HCT116 (cell line): ENCODE measurements at regions not wholly inside any gene's neighbourhood (a gene's known extent, or its start where the extent isn't known, plus 50 kb on each side); places are given as distances from the start of the nearest gene placed in this dataset.

ENCODE experiments used
- ATAC-seq: fragments of 200-7000 bp; cut with Tn5 transposase; 2 replicates; pipeline ENCODE4 v1.9.1; 2020; ENCODE audit warnings: mild to moderate bottlenecking, moderate library complexity
- BruUV-seq: library from RNA; stranded (reverse); fragments of 400-500 nt; replicated peaks from 2 replicates; lab custom pipeline; 2021; lab: Mats Ljungman, UMichigan
- CTCF ChIA-PET: fragments of 300-600 bp; sonication (Branson Sonifier 250); formaldehyde crosslinking; loops from one replicate; lab custom pipeline; 2021; ENCODE audit warnings: antibody characterized with exemption; lab: Charles Lee
- POLR2A ChIA-PET: fragments of 300-600, 350-600 bp; sonication (Branson Sonifier 250); formaldehyde crosslinking; loops from one replicate; lab custom pipeline; 2021; ENCODE audit warnings: antibody characterized with exemption; lab: Charles Lee
- RAD21 ChIA-PET, 2 experiments: fragments of 300-600 bp; sonication (Branson Sonifier 250); formaldehyde crosslinking; loops; one replicate each; lab custom pipeline; 2023; ENCODE audit warnings: low total read pairs in 2 of 2; ENCODE audit not compliant: uncharacterized antibody in 2 of 2, unreplicated experiment in 2 of 2, low non-redundant PET in 1 of 2; lab: Charles Lee
- DNase-seq: peaks from one replicate; pipeline ENCODE4 v3.0.0-alpha.2; 2010; ENCODE audit warnings: low read depth, low spot score
- H2AFZ ChIP-seq: fragments of 200-600 bp; shearing (Covaris generic), sonication (generic); 2 replicates; pipeline ENCODE4 v1.6.1; 2017; ENCODE audit warnings: low read depth, mixed run types, mixed read lengths, antibody characterized with exemption, low read length; ENCODE audit not compliant: poor library complexity, severe bottlenecking
- H3K27ac ChIP-seq: 2 replicates; pipeline ENCODE4 v1.5.1; 2012; ENCODE audit warnings: low read depth, low read length
- H3K27me3 ChIP-seq: fragments of 200-600 bp; sonication (generic); 2 replicates; pipeline ENCODE4 v1.6.1; 2016; ENCODE audit warnings: mixed run types, low read length, mixed read lengths; ENCODE audit not compliant: insufficient read depth
- H3K36me3 ChIP-seq, 2 experiments: fragments of 200-500 bp in 1 of 2; fragments of 200-600 bp in 1 of 2; sonication (Bioruptor generic) in 1 of 2; sonication (generic) in 1 of 2; 2 replicates each; pipeline versions ENCODE4 v1.5.1 to v1.6.1; 2014 to 2016; ENCODE audit warnings: low read length in 2 of 2, inconsistent platforms in 1 of 2, mixed read lengths in 1 of 2, mixed run types in 1 of 2; ENCODE audit not compliant: insufficient read depth in 2 of 2, control insufficient read depth in 1 of 2
- H3K4me1 ChIP-seq, 2 experiments: fragments of 200-600 bp in 1 of 2; sonication (generic) in 1 of 2; 2 replicates each; pipeline versions ENCODE4 v1.5.1 to v1.6.1; 2012 to 2017; ENCODE audit warnings: low read length in 2 of 2, inconsistent platforms in 1 of 2, mild to moderate bottlenecking in 1 of 2, mixed read lengths in 1 of 2, mixed run types in 1 of 2, moderate library complexity in 1 of 2; ENCODE audit not compliant: insufficient read depth in 2 of 2, control insufficient read depth in 1 of 2
- H3K4me2 ChIP-seq: fragments of 200-600 bp; sonication (generic); 2 replicates; pipeline ENCODE4 v1.6.1; 2017; ENCODE audit warnings: mixed run types, low read length, mixed read lengths
- H3K4me3 ChIP-seq, 2 experiments: fragments of 200-600 bp in 1 of 2; sonication (generic) in 1 of 2; replicated peaks in 1 of 2; 2 replicates each; pipeline ENCODE4 v1.5.1; 2011 to 2016; ENCODE audit warnings: low read length in 2 of 2, control low read depth in 1 of 2, low read depth in 1 of 2, mild to moderate bottlenecking in 1 of 2, mixed read lengths in 1 of 2, mixed run types in 1 of 2
- H3K79me2 ChIP-seq: fragments of 200-600 bp; sonication (generic); 2 replicates; pipeline ENCODE4 v1.6.1; 2017; ENCODE audit warnings: mild to moderate bottlenecking, mixed run types, low read length, moderate library complexity, mixed read lengths; ENCODE audit not compliant: insufficient read depth
- H3K9ac ChIP-seq: fragments of 200-600 bp; sonication (generic); 2 replicates; pipeline ENCODE4 v1.6.1; 2016; ENCODE audit warnings: low read length, mixed read lengths
- H3K9me2 ChIP-seq: fragments of 200-600 bp; sonication (generic), shearing (Covaris generic); 2 replicates; pipeline ENCODE4 v1.6.1; 2017; ENCODE audit warnings: mixed run types, mild to moderate bottlenecking, moderate library complexity; ENCODE audit not compliant: insufficient read depth
- H3K9me3 ChIP-seq, 2 experiments: fragments of 200-500 bp in 1 of 2; fragments of 200-600 bp in 1 of 2; sonication (Bioruptor generic) in 1 of 2; sonication (generic) in 1 of 2; 2 replicates each; pipeline ENCODE4 v1.6.1; 2014 to 2017; ENCODE audit warnings: low read length in 2 of 2, mixed read lengths in 2 of 2, inconsistent platforms in 1 of 2, low read depth in 1 of 2, mild to moderate bottlenecking in 1 of 2, mixed run types in 1 of 2, moderate library complexity in 1 of 2; ENCODE audit not compliant: control insufficient read depth in 1 of 2, insufficient read depth in 1 of 2
- H4K20me1 ChIP-seq: fragments of 200-600 bp; sonication (generic), shearing (Covaris generic); 2 replicates; pipeline ENCODE4 v1.6.1; 2017; ENCODE audit warnings: mixed run types, mild to moderate bottlenecking, moderate library complexity; ENCODE audit not compliant: insufficient read depth
- ATF3 ChIP-seq: IDR thresholded peaks from 2 replicates; pipeline ENCODE4 v1.6.1; 2012
- CBX3 ChIP-seq: IDR thresholded peaks from 2 replicates; pipeline ENCODE4 v1.6.1; 2012; ENCODE audit warnings: low read depth
- CTCF ChIP-seq, 3 experiments: fragments of 200-600 bp in 1 of 3; sonication (generic) in 1 of 3; IDR thresholded peaks in 2 of 3; conservative IDR thresholded peaks in 1 of 3; 2 replicates each; pipeline ENCODE4 v1.5.1; 2012 to 2017; ENCODE audit warnings: low read depth in 2 of 3, low read length in 2 of 3, antibody characterized with exemption in 1 of 3, borderline replicate concordance in 1 of 3, control low read depth in 1 of 3, mild to moderate bottlenecking in 1 of 3, mixed read lengths in 1 of 3, mixed run types in 1 of 3, moderate library complexity in 1 of 3; ENCODE audit not compliant: insufficient read depth in 1 of 3
- EGR1 ChIP-seq: IDR thresholded peaks from 2 replicates; pipeline ENCODE4 v1.6.1; 2012; ENCODE audit warnings: low read depth
- EZH2phosphoT487 ChIP-seq: fragments of 200-600 bp; IDR thresholded peaks from 2 replicates; pipeline ENCODE4 v1.6.1; 2018; ENCODE audit warnings: antibody characterized with exemption, borderline replicate concordance
- MAX ChIP-seq: IDR thresholded peaks from 2 replicates; pipeline ENCODE4 v1.6.1; 2012
- POLR2A ChIP-seq: IDR thresholded peaks from 2 replicates; pipeline ENCODE4 v1.7.0; 2011; ENCODE audit warnings: borderline replicate concordance; ENCODE audit not compliant: insufficient read depth, insufficient read length; ENCODE audit errors: extremely low read depth
- REST ChIP-seq: IDR thresholded peaks from 2 replicates; pipeline ENCODE4 v1.6.1; 2012; ENCODE audit warnings: low read depth
- SP1 ChIP-seq: IDR thresholded peaks from 2 replicates; pipeline ENCODE4 v1.6.1; 2012; ENCODE audit warnings: low read depth
- ZBTB33 ChIP-seq: IDR thresholded peaks from 2 replicates; pipeline ENCODE4 v1.6.1; 2011; ENCODE audit warnings: mild to moderate bottlenecking, low read length, moderate library complexity; ENCODE audit not compliant: insufficient replicate concordance; ENCODE audit errors: extremely low read depth
- ZFX ChIP-seq: fragments of 450-650 bp; IDR thresholded peaks from 2 replicates; pipeline ENCODE4 v1.6.1; 2017
- intact Hi-C: fragments of 100-400 bp; cut with micrococcal nuclease; formaldehyde crosslinking; loops from 2 replicates; pipeline ENCODE4 v1.10.0; 2022

GRCh38 chr17:72351884-72352346 is 231.1 kb downstream of the SOX9 start:
- Histone ChIP-seq H4K20me1 (no peaks in the 10 kb centered on the region), H3K4me3 (no peak overlapping the region), H3K27me3 (no peaks in the 10 kb centered on the region), H3K9ac (no peak overlapping the region), H3K4me2 (no peak overlapping the region), H3K9me2 (no peaks in the 10 kb centered on the region), H3K9me3 (peaks cover 0 to 12% of the 10 kb centered on the region in 2 experiments; a peak in 1 of 4 replicates)
- ATAC-seq: peak; percentile 78
- CTCF ChIA-PET: interaction anchor here (1.3 kb wide), 1 partner anchor 12 kb away, joined by 6 read pairs; no protein-coding TSS in a partner anchor
- BruUV-seq: no TSS peak
- no peak for DNase-seq
- intact Hi-C loops: no loop called here
- TF ChIP-seq CTCF (IDR thresholded peaks at IDR 0.05 in 2 of 3, conservative IDR thresholded peaks at IDR 0.05 in 1 of 3; ENCODE audit: borderline replicate concordance in 1 of 3, insufficient read depth in 1 of 3, low read depth in 2 of 3, low read length in 2 of 3): peak in 1 of 3 experiments; percentile 26; a peak in 1 of 6 replicates
- no peak for TF ChIP-seq EZH2phosphoT487
- TF ChIP-seq, all 23 proteins: peak for 1
- Histone ChIP-seq H3K27ac (no peak overlapping the region), H3K79me2 (no peaks in the 10 kb centered on the region), H2AFZ (no peak overlapping the region), H3K36me3 (no peaks in the 10 kb centered on the region), H3K4me1 (peaks cover 0 to 5% of the 10 kb centered on the region in 2 experiments; a peak in 1 of 4 replicates)
- ChIA-PET RAD21 (no interaction called here), POLR2A (no interaction called here)

GRCh38 chr17:72353502-72353901 is 232.7 kb downstream of the SOX9 start:
- ATAC-seq (no peak), DNase-seq (no peak)
- POLR2A ChIA-PET: no interaction called here
- intact Hi-C loops: no loop called here
- BruUV-seq: no TSS peak
- H3K27me3 ChIP-seq: no peaks in the 10 kb centered on the region
- H3K4me2 ChIP-seq: no peak overlapping the region
- no peaks in the 10 kb centered on the region for H3K79me2 ChIP-seq
- H3K27ac ChIP-seq: no peak overlapping the region
- H3K4me3 ChIP-seq: no peak overlapping the region
- no peaks in the 10 kb centered on the region for H3K36me3 ChIP-seq
- no peak overlapping the region for H3K9ac ChIP-seq
- H3K9me3 ChIP-seq: peaks cover 0 to 12% of the 10 kb centered on the region in 2 experiments; a peak in 1 of 4 replicates
- RAD21 ChIA-PET: no interaction called here
- CTCF ChIA-PET: no interaction called here
- H2AFZ ChIP-seq: no peak overlapping the region
- peaks cover 0 to 13% of the 10 kb centered on the region in 2 experiments; a peak in 3 of 4 replicates for H3K4me1 ChIP-seq
- no peaks in the 10 kb centered on the region for H3K9me2 ChIP-seq
- H4K20me1 ChIP-seq: no peaks in the 10 kb centered on the region
- TF ChIP-seq CBX3 (no peak), SP1 (no peak), ZFX (no peak), MAX (no peak), EZH2phosphoT487 (no peak), REST (no peak), ATF3 (no peak), ZBTB33 (no peak), POLR2A (no peak), EGR1 (no peak)
